Prostate gland (tissue), 2 donors: ENCODE measurements at regions not wholly inside any gene's neighbourhood (a gene's known extent, or its start where the extent isn't known, plus 50 kb on each side); places are given as distances from the start of the nearest gene placed in this dataset.

Experiments used
- DNase-seq: peaks from one replicate; pipeline ENCODE4 v3.0.0-alpha.2; 2019; ENCODE audit warnings: low spot score
- H3K27ac ChIP-seq, 2 donors: fragments of 200-600 bp; sonication (generic); 2 replicates each; pipeline ENCODE4 v1.5.1; 2017 to 2019
- H3K27me3 ChIP-seq: fragments of 200-600 bp; sonication (generic); replicated peaks from 2 replicates; pipeline ENCODE4 v1.5.1; 2019; ENCODE audit not compliant: insufficient read depth
- H3K36me3 ChIP-seq, 2 donors: fragments of 200-600 bp; sonication (generic); 1 replicate in 1 of 2; 2 replicates in 1 of 2; pipeline versions ENCODE4 v1.5.1 to v1.8.1; 2017 to 2019
- H3K4me1 ChIP-seq: fragments of 200-600 bp; sonication (generic); replicated peaks from 2 replicates; pipeline ENCODE4 v1.5.1; 2019
- H3K4me3 ChIP-seq, 2 donors: fragments of 200-600 bp; sonication (generic); 2 replicates each; pipeline ENCODE4 v1.5.1; 2017 to 2019
- H3K9me3 ChIP-seq: fragments of 200-600 bp; sonication (generic); 2 replicates; pipeline ENCODE4 v1.5.1; 2017
- POLR2A ChIP-seq: fragments of 450-650 bp; IDR thresholded peaks from one replicate; pipeline ENCODE4 v1.6.1; 2016; ENCODE audit warnings: antibody characterized with exemption, mild to moderate bottlenecking
- POLR2AphosphoS5 ChIP-seq: sonication (generic); formaldehyde crosslinking; IDR thresholded peaks from one replicate; pipeline ENCODE4 v1.6.1; 2017; ENCODE audit warnings: antibody characterized with exemption
- WGBS: methylation state at CpG from one replicate; pipeline ENCODE4 v1.1.5; 2018; 5-methylcytosine and 5-hydroxymethylcytosine counted together
- intact Hi-C: fragments of 100-400 bp; cut with DNase I; formaldehyde crosslinking; loops from one replicate; pipeline ENCODE4 v1.14.2; 2022
- TF ChIP-seq, protein P1 (sequence below), 4 experiments: fragments of 200-600 bp in 2 of 4; fragments of 450-650 bp in 2 of 4; sonication (generic) in 2 of 4; IDR thresholded peaks; 1 replicate in 3 of 4; 2 replicates in 1 of 4; pipeline ENCODE4 v1.5.1; 2016 to 2019; ENCODE audit warnings: antibody characterized with exemption in 4 of 4, mild to moderate bottlenecking in 2 of 4, moderate library complexity in 2 of 4

DNA sequence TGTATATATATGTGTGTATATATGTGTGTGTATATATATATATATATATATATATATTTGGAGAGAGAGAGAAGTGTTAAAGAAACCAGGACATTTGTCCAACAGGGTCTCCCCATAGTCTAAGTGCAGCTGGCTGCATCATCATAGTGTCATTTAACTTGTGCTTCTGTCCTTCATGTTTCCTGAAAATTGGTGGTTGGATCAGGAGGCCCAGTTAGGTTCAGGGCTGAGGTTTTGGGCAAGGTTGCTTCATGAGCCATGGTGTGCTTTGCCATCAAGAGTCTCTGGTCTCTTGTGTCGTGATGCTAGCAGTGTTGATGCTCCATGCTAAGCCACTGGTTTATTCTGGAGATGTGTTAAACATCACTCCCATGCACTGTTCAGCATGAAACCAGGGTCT, 85.3 kb downstream of the C16orf95 start:
- Histone ChIP-seq H3K27ac (no peak overlapping the region), H3K4me3 (no peak overlapping the region), H3K36me3 (no peaks in the 10 kb centered on the region), H3K4me1 (no peaks in the 10 kb centered on the region), H3K9me3 (no peaks in the 10 kb centered on the region), H3K27me3 (no peaks in the 10 kb centered on the region)
- TF ChIP-seq, protein P1, sequence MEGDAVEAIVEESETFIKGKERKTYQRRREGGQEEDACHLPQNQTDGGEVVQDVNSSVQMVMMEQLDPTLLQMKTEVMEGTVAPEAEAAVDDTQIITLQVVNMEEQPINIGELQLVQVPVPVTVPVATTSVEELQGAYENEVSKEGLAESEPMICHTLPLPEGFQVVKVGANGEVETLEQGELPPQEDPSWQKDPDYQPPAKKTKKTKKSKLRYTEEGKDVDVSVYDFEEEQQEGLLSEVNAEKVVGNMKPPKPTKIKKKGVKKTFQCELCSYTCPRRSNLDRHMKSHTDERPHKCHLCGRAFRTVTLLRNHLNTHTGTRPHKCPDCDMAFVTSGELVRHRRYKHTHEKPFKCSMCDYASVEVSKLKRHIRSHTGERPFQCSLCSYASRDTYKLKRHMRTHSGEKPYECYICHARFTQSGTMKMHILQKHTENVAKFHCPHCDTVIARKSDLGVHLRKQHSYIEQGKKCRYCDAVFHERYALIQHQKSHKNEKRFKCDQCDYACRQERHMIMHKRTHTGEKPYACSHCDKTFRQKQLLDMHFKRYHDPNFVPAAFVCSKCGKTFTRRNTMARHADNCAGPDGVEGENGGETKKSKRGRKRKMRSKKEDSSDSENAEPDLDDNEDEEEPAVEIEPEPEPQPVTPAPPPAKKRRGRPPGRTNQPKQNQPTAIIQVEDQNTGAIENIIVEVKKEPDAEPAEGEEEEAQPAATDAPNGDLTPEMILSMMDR (IDR thresholded peaks at IDR 0.05): no peak
- no peak for TF ChIP-seq POLR2AphosphoS5
- no peak for TF ChIP-seq POLR2A
- no peak for DNase-seq
- WGBS: 100% methylated on average over 1 of the region's 1 CpG
- intact Hi-C loops: no loop called here

DNA sequence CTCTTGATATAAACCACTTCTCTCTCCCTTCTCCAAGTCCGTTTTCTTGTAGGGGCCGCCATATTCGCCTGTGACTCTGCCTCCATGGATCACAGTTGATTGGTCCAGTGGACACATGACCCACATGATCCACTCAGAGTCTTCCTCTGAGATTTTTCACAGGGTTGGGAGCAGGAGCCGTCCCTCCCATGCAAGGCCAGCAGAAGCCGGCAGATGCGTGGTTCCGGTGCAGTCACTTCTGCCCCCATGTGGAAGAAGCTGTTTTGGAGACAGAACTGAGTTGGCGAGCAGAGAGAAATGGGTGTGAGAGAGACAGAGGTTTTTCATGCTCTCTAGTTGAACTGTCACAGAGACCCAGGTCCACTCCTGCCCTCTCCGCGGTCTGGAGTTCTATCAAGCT, 83.3 kb downstream of the C16orf95 start:
- no peak overlapping the region for H3K27ac ChIP-seq
- 49% methylated on average over 10 of the region's 10 CpGs for WGBS

DNA sequence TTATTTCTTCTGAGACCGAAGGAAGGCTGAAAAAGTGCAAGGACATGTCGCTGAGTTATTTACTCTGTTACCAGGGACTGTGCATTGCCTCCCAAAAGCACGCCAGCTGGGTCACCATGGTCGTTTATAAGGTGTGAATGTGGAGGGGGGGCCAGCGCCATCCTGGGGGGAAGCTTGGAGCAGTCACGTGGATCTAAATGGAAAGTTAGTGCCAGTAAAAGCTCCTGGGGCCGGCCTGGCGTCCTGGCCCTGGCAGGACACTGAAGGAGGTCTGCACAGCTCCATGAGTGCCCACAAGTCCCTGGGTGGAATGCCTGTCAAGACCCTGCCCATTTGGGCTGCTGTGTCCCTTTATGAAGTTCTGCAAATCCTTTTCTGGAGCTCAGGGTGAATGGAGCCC, 82.6 kb downstream of the C16orf95 start:
- DNase-seq: no peak
- H3K27ac ChIP-seq: no peak overlapping the region
- TF ChIP-seq POLR2A (no peak), POLR2AphosphoS5 (no peak)
- TF ChIP-seq, protein P1 (IDR thresholded peaks at IDR 0.05): no peak
- no peaks in the 10 kb centered on the region for H3K4me1 ChIP-seq
- no peak overlapping the region for H3K4me3 ChIP-seq
- H3K36me3 ChIP-seq: no peaks in the 10 kb centered on the region
- intact Hi-C loops: no loop called here
- no peaks in the 10 kb centered on the region for H3K27me3 ChIP-seq
- WGBS: 38% methylated on average over 8 of the region's 8 CpGs
- H3K9me3 ChIP-seq: no peaks in the 10 kb centered on the region

More for the DNA sequence above, 83.3 kb downstream of the C16orf95 start:
- TF ChIP-seq, protein P1 (IDR thresholded peaks at IDR 0.05): no peak
- TF ChIP-seq POLR2AphosphoS5 (no peak), POLR2A (no peak)
- H3K36me3 ChIP-seq: no peaks in the 10 kb centered on the region
- no peaks in the 10 kb centered on the region for H3K9me3 ChIP-seq
- intact Hi-C loops: no loop called here
- H3K4me3 ChIP-seq: no peak overlapping the region
- no peak for DNase-seq
- no peaks in the 10 kb centered on the region for H3K4me1 ChIP-seq
- no peaks in the 10 kb centered on the region for H3K27me3 ChIP-seq

DNA sequence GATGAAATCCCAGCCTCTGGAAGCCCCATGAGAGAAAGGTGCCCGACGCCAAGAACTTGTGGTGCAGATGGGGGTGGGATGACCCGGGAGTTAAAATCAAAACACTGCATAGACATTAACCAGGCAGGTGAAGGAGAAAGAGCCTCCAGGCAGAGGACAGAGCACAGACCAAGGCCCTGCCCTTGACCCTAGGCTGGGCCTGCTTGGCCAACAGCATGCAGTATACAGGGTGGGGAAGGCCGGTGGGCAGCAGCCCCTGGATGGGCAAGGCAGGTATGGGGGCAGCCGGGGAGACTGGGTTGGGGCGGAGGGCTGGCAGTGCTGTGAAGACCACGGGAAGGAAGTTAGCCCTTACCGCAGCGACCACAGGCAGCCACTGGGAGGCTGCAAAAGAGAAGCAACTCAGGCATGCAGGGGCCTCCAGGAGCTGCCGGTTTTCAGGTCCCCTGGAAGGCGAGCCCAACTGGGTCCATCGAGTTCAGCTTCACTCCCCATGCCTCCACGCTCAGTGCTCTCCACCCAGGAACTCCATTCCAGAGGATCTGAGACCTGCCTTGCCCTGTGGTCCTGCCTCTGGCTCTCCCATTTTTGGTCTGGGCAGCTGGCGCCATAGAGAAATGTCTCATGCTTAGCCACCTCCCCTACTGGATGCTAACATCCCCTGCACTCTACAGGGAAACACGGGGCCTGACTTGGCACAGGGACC, 81.2 kb downstream of the C16orf95 start:
- H3K27me3 ChIP-seq: no peaks in the 10 kb centered on the region
- TF ChIP-seq, protein P1 (IDR thresholded peaks at IDR 0.05): no peak
- TF ChIP-seq POLR2A: no peak
- TF ChIP-seq POLR2AphosphoS5: no peak
- no peaks in the 10 kb centered on the region for H3K4me1 ChIP-seq
- WGBS: 78% methylated on average over 15 of the region's 15 CpGs
- H3K36me3 ChIP-seq: no peaks in the 10 kb centered on the region
- intact Hi-C loops: no loop called here
- DNase-seq: no peak
- no peaks in the 10 kb centered on the region for H3K9me3 ChIP-seq
- H3K27ac ChIP-seq: no peak overlapping the region
- no peak overlapping the region for H3K4me3 ChIP-seq

DNA sequence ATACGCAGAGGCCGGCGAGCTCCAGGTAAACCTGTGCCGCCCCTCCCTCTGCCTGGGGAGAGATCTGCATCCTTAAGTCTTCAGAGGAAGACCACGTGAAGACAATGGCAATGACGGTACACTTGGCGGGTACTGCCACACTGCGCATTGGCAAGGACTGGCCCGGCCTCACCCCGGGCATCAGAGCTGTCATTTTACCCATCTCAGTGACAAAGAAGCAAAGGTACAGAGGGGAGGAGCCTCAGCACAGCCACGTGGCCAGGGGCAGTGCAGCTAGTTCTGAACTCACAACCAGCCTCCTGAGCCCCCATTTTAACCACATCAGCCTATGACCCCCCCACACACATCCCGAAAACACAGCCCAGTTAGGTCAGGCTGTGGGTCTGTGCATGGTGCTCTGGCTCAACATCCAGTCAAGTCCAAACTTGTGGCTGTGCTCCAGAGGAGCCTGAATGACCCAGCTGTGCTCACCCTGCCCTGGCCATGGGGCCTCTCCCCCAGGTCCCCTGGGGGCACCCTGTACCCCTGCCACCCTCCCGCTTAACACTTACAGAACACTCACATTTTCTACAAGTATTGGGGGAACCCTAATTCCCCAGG, 80.6 kb downstream of the C16orf95 start:
- intact Hi-C loops: no loop called here
- H3K9me3 ChIP-seq: no peaks in the 10 kb centered on the region
- no peak overlapping the region for H3K27ac ChIP-seq
- H3K4me1 ChIP-seq: no peaks in the 10 kb centered on the region
- H3K4me3 ChIP-seq: no peak overlapping the region
- WGBS: 68% methylated on average over 13 of the region's 13 CpGs
- TF ChIP-seq, protein P1 (IDR thresholded peaks at IDR 0.05): no peak
- no peak for TF ChIP-seq POLR2A
- TF ChIP-seq POLR2AphosphoS5: no peak
- H3K36me3 ChIP-seq: no peaks in the 10 kb centered on the region
- no peaks in the 10 kb centered on the region for H3K27me3 ChIP-seq
- no peak for DNase-seq
